Neural crest cell (in vitro differentiated cells): ENCODE measurements at regions not wholly inside any gene's neighbourhood (a gene's known extent, or its start where the extent isn't known, plus 50 kb on each side); places are given as distances from the start of the nearest gene placed in this dataset.

Source experiments
- DNase-seq: peaks from one replicate; pipeline ENCODE4 v3.0.0; 2021; ENCODE audit warnings: low read depth, mixed read lengths, low spot score
- H3K27ac Mint-ChIP-seq: one replicate; pipeline ENCODE4 v1.8.0; 2021; ENCODE audit warnings: mild to moderate bottlenecking, mixed read lengths; ENCODE audit not compliant: unreplicated experiment
- H3K27me3 Mint-ChIP-seq: 2 replicates; pipeline ENCODE4 v1.8.0; 2021; ENCODE audit warnings: low read depth, mild to moderate bottlenecking, mixed read lengths
- H3K36me3 Mint-ChIP-seq: 2 replicates; pipeline ENCODE4 v1.8.0; 2021; ENCODE audit warnings: low read depth, mild to moderate bottlenecking, mixed read lengths
- H3K4me1 Mint-ChIP-seq: 2 replicates; pipeline ENCODE4 v1.8.0; 2021; ENCODE audit warnings: mixed read lengths
- H3K4me3 Mint-ChIP-seq: one replicate; pipeline ENCODE4 v1.8.0; 2021; ENCODE audit warnings: mild to moderate bottlenecking, mixed read lengths
- H3K9me3 Mint-ChIP-seq: 2 replicates; pipeline ENCODE4 v1.8.0; 2021; ENCODE audit warnings: mixed read lengths
- CTCF ChIP-seq: fragments of 200-600 bp; sonication (generic); conservative IDR thresholded peaks from 2 replicates; pipeline ENCODE4 v1.5.0; 2021; ENCODE audit warnings: antibody characterized with exemption, mild to moderate bottlenecking

- Mint-ChIP-seq H3K27me3 (no peaks in the 10 kb centered on the region), H3K36me3 (peaks cover 2% of the 10 kb centered on the region), H3K4me1 (no peaks in the 10 kb centered on the region), H3K9me3 (peaks cover 7% of the 10 kb centered on the region), H3K4me3 (no peak overlapping the region), H3K27ac (no peak overlapping the region)
- no peak for TF ChIP-seq CTCF
- no peak for DNase-seq
These were observed 1898.4 kb upstream of the CELF4 start for GRCh38 chr18:39464006-39464405.

GRCh38 chr18:39462436-39462835 lies 1896.8 kb upstream of the CELF4 start:
- H3K27ac Mint-ChIP-seq: no peak overlapping the region
- TF ChIP-seq CTCF: no peak
- H3K4me3 Mint-ChIP-seq: no peak overlapping the region
- DNase-seq: no peak
- H3K27me3 Mint-ChIP-seq: no peaks in the 10 kb centered on the region
- H3K9me3 Mint-ChIP-seq: peaks cover 14% of the 10 kb centered on the region
- no peaks in the 10 kb centered on the region for H3K4me1 Mint-ChIP-seq
- H3K36me3 Mint-ChIP-seq: peaks cover 8% of the 10 kb centered on the region

GRCh38 chr18:39460136-39460535 lies 1894.5 kb upstream of the CELF4 start:
- TF ChIP-seq CTCF: no peak
- H3K9me3 Mint-ChIP-seq: peaks cover 14% of the 10 kb centered on the region
- no peak for DNase-seq
- no peaks in the 10 kb centered on the region for H3K27me3 Mint-ChIP-seq
- H3K4me1 Mint-ChIP-seq: no peaks in the 10 kb centered on the region
- H3K27ac Mint-ChIP-seq: no peak overlapping the region
- peaks cover 11% of the 10 kb centered on the region for H3K36me3 Mint-ChIP-seq
- H3K4me3 Mint-ChIP-seq: no peak overlapping the region

GRCh38 chr18:39455285-39455684 lies 1889.7 kb upstream of the CELF4 start:
- Mint-ChIP-seq H3K36me3 (peaks cover 9% of the 10 kb centered on the region), H3K4me3 (no peak overlapping the region), H3K27ac (no peak overlapping the region), H3K27me3 (no peaks in the 10 kb centered on the region), H3K4me1 (peaks cover 8% of the 10 kb centered on the region), H3K9me3 (peaks cover 7% of the 10 kb centered on the region)
- no peak for TF ChIP-seq CTCF
- DNase-seq: no peak

GRCh38 chr18:39454866-39455265 lies 1889.3 kb upstream of the CELF4 start:
- Mint-ChIP-seq H3K27ac (no peak overlapping the region), H3K27me3 (no peaks in the 10 kb centered on the region), H3K36me3 (peaks cover 9% of the 10 kb centered on the region), H3K4me1 (peaks cover 8% of the 10 kb centered on the region), H3K9me3 (peaks cover 7% of the 10 kb centered on the region), H3K4me3 (no peak overlapping the region)
- DNase-seq: no peak
- no peak for TF ChIP-seq CTCF

- no peak for TF ChIP-seq CTCF
- Mint-ChIP-seq H3K4me1 (peaks cover 8% of the 10 kb centered on the region), H3K36me3 (peaks cover 8% of the 10 kb centered on the region), H3K4me3 (no peak overlapping the region), H3K27me3 (no peaks in the 10 kb centered on the region), H3K9me3 (peaks cover 5% of the 10 kb centered on the region), H3K27ac (no peak overlapping the region)
- DNase-seq: no peak
These were observed 1888.3 kb upstream of the CELF4 start for GRCh38 chr18:39453882-39454281.
